ENCODE measurements at regions not wholly inside any gene's neighbourhood (a gene's known extent, or its start where the extent isn't known, plus 50 kb on each side); places are given as distances from the start of the nearest gene placed in this dataset.

GRCh38 chr9:18129809-18130334, 344.1 kb upstream of the ADAMTSL1 start:
- no peak for TF ChIP-seq GATA2 (IDR thresholded peaks at IDR 0.05; ENCODE audit: insufficient read depth, insufficient read length, low read depth, low read length)
- no peak for TF ChIP-seq CTCF (IDR thresholded peaks at IDR 0.05; ENCODE audit: extremely low read depth in 1 of 2, insufficient read depth in 1 of 2, low read depth in 1 of 2, low read length in 2 of 2)
- no peak for TF ChIP-seq POLR2A (IDR thresholded peaks at IDR 0.05; ENCODE audit: low read depth, low read length)
- no peak for TF ChIP-seq FOS (IDR thresholded peaks at IDR 0.05; ENCODE audit: borderline replicate concordance, insufficient read depth, low read length)
- no peak for TF ChIP-seq MYC (IDR thresholded peaks at IDR 0.05; ENCODE audit: low read depth, low read length)
- TF ChIP-seq, protein P1, sequence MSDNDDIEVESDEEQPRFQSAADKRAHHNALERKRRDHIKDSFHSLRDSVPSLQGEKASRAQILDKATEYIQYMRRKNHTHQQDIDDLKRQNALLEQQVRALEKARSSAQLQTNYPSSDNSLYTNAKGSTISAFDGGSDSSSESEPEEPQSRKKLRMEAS (IDR thresholded peaks at IDR 0.05; ENCODE audit: insufficient read depth, insufficient read length): no peak
- TF ChIP-seq EZH2 (IDR thresholded peaks at IDR 0.05; ENCODE audit: borderline replicate concordance, low read depth, low read length, severe bottlenecking): no peak
